ENCODE measurements at regions not wholly inside any gene's neighbourhood (a gene's known extent, or its start where the extent isn't known, plus 50 kb on each side); places are given as distances from the start of the nearest gene placed in this dataset.

DNA sequence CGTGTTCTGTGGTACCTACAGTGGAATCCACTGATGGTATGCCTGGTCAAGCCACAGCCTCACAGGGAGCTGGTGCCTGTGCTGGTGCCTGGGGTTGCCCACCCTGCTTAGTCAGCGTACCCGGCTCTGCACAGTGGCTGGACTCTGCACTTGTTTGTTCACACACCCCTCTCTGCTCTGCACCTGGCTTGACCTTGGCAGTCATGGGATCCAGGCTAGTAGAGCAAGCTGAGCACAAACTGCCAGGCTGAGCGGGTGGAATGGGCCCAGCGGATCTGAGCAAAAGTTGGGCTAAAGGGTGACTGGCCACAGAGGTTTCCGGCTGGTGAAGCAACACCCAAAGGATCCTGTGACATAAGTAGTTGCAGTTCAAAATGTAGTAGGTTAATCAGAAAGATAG, 163.5 kb downstream of the CDH19 start:
- Histone ChIP-seq H3K4me3 (ENCODE audit: insufficient read depth, low read length, poor library complexity, severe bottlenecking) (no peak overlapping the region), H3K79me2 (ENCODE audit: insufficient read depth, low read length) (no peaks in the 10 kb centered on the region), H3K4me2 (ENCODE audit: low read depth, low read length, poor library complexity, severe bottlenecking) (no peak overlapping the region), H3F3A (ENCODE audit: insufficient read depth) (no peaks in the 10 kb centered on the region), H3K9ac (ENCODE audit: low read length) (no peak overlapping the region), H2AFZ (ENCODE audit: low read depth, low read length, severe bottlenecking) (no peak overlapping the region), H3K36me3 (ENCODE audit: low read length) (no peaks in the 10 kb centered on the region), H3K9me3 (ENCODE audit: insufficient read depth, low read length) (no peaks in the 10 kb centered on the region), H4K20me1 (ENCODE audit: low read depth, low read length) (no peaks in the 10 kb centered on the region), H3K27ac (ENCODE audit: low read depth, low read length) (no peak overlapping the region), H3K27me3 (ENCODE audit: low read length) (no peaks in the 10 kb centered on the region), H3K9me2 (replicated peaks; ENCODE audit: insufficient read depth, low read length) (no peaks in the 10 kb centered on the region)
- TF ChIP-seq, protein P1, sequence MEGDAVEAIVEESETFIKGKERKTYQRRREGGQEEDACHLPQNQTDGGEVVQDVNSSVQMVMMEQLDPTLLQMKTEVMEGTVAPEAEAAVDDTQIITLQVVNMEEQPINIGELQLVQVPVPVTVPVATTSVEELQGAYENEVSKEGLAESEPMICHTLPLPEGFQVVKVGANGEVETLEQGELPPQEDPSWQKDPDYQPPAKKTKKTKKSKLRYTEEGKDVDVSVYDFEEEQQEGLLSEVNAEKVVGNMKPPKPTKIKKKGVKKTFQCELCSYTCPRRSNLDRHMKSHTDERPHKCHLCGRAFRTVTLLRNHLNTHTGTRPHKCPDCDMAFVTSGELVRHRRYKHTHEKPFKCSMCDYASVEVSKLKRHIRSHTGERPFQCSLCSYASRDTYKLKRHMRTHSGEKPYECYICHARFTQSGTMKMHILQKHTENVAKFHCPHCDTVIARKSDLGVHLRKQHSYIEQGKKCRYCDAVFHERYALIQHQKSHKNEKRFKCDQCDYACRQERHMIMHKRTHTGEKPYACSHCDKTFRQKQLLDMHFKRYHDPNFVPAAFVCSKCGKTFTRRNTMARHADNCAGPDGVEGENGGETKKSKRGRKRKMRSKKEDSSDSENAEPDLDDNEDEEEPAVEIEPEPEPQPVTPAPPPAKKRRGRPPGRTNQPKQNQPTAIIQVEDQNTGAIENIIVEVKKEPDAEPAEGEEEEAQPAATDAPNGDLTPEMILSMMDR (IDR thresholded peaks at IDR 0.05; ENCODE audit: insufficient read depth, low read length, poor library complexity, severe bottlenecking), result no peak
- no peak for TF ChIP-seq EZH2phosphoT487 (conservative IDR thresholded peaks at IDR 0.05; ENCODE audit: low read length)

DNA sequence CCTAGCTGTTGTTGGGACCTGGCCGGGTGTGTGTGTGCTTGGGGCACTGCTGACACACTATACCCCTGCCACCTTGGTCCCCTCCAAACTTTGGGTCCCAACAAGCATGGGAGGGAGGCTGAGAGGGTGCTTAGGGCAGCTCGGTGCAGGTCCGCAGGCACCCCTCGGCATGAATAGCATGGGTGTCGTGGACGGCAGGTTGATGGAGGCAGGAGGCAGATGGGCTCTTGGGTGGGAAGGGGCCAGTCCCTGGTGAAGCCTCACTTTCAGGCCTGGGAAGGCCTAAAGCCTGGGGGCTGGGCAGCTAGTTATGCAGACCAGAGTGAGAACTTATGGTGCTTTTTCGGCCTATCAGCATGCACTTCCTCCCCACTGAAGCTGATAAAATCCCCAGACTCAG, 164.2 kb downstream of the CDH19 start:
- no peaks in the 10 kb centered on the region for H3K9me2 ChIP-seq (replicated peaks; ENCODE audit: insufficient read depth, low read length)
- H3K27me3 ChIP-seq (ENCODE audit: low read length), result no peaks in the 10 kb centered on the region
- no peaks in the 10 kb centered on the region for H3K9me3 ChIP-seq (ENCODE audit: insufficient read depth, low read length)
- H3K4me3 ChIP-seq (ENCODE audit: insufficient read depth, low read length, poor library complexity, severe bottlenecking), result no peak overlapping the region
- H3K79me2 ChIP-seq (ENCODE audit: insufficient read depth, low read length), result no peaks in the 10 kb centered on the region
- no peaks in the 10 kb centered on the region for H3K36me3 ChIP-seq (ENCODE audit: low read length)
- no peak overlapping the region for H3K27ac ChIP-seq (ENCODE audit: low read depth, low read length)
- no peak overlapping the region for H3K9ac ChIP-seq (ENCODE audit: low read length)
- H3F3A ChIP-seq (ENCODE audit: insufficient read depth), result no peaks in the 10 kb centered on the region
- no peak overlapping the region for H2AFZ ChIP-seq (ENCODE audit: low read depth, low read length, severe bottlenecking)
- TF ChIP-seq EZH2phosphoT487 (conservative IDR thresholded peaks at IDR 0.05; ENCODE audit: low read length), result no peak
- no peak overlapping the region for H3K4me2 ChIP-seq (ENCODE audit: low read depth, low read length, poor library complexity, severe bottlenecking)
- no peaks in the 10 kb centered on the region for H4K20me1 ChIP-seq (ENCODE audit: low read depth, low read length)

DNA sequence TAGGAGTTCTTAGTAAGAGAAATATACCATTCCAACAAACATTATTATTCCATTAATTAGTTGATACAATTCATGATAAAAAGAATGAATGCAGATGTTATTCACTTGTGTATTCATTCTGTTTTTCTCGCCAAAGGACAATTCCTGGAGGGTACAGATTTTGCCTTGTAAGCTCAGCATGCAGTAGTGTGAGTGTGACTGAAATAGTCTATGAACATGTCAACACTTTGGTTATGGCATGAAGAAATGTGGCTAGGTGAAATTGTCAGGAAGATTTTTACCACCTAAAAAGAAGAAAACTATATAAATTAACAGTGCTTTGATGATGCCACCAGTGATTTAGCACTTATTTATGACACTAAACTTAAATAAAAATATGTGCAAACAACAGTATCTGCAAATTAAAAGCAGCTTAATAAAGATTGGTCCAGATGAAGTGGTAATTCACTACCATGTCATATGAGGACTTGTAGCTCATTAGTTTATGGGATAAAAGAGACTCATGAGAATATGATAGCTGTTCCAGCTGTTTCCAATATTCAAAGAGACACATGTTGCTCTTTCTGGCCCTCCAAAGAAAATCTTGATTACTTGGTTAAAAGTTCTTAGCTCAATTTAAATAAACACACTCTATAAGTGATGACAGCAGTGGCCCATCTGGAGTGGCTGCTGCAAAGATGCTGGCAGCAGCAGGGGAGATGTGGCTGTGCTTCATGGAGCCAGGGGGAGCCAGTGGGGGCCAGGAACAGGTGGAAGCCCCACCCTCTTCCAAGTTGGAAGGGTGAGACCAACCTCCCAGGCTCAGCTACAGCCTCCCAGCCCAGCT, 165.0 kb downstream of the CDH19 start:
- Histone ChIP-seq H4K20me1 (ENCODE audit: low read depth, low read length) (no peaks in the 10 kb centered on the region), H3K36me3 (ENCODE audit: low read length) (no peaks in the 10 kb centered on the region), H3K4me3 (ENCODE audit: insufficient read depth, low read length, poor library complexity, severe bottlenecking) (no peak overlapping the region), H3K4me2 (ENCODE audit: low read depth, low read length, poor library complexity, severe bottlenecking) (no peak overlapping the region), H3K27ac (ENCODE audit: low read depth, low read length) (no peak overlapping the region), H3F3A (ENCODE audit: insufficient read depth) (no peaks in the 10 kb centered on the region), H3K9me2 (replicated peaks; ENCODE audit: insufficient read depth, low read length) (no peaks in the 10 kb centered on the region), H3K9ac (ENCODE audit: low read length) (no peak overlapping the region), H3K79me2 (ENCODE audit: insufficient read depth, low read length) (no peaks in the 10 kb centered on the region), H3K9me3 (ENCODE audit: insufficient read depth, low read length) (no peaks in the 10 kb centered on the region), H3K27me3 (ENCODE audit: low read length) (no peaks in the 10 kb centered on the region), H2AFZ (ENCODE audit: low read depth, low read length, severe bottlenecking) (no peak overlapping the region)
- no peak for TF ChIP-seq EZH2phosphoT487 (conservative IDR thresholded peaks at IDR 0.05; ENCODE audit: low read length)
- TF ChIP-seq, protein P1 (IDR thresholded peaks at IDR 0.05; ENCODE audit: insufficient read depth, low read length, poor library complexity, severe bottlenecking), result no peak

DNA sequence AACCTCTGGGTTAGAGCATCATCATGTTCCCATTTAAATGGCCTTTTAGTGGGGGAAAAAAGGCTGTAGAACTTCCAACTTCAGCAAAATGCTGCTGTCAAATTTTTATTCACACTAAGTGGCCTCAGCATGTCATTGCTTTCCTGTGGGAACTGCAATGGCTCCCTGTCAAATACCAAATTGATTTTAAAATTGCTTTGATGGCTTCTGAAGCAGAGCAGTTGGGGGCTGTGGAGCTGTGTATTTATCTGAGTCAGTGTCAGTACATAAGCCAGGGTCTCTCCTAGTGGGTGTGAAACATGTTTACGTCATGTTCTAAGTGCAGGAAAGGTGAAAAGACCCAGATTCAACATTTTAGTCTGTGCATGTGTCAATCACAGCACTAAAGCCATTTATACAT, 171.3 kb downstream of the CDH19 start:
- H2AFZ ChIP-seq (ENCODE audit: low read depth, low read length, severe bottlenecking), result no peak overlapping the region
- H3K9me2 ChIP-seq (replicated peaks; ENCODE audit: insufficient read depth, low read length), result no peaks in the 10 kb centered on the region
- TF ChIP-seq EZH2phosphoT487 (conservative IDR thresholded peaks at IDR 0.05; ENCODE audit: low read length), result no peak
- TF ChIP-seq, protein P1 (IDR thresholded peaks at IDR 0.05; ENCODE audit: insufficient read depth, low read length, poor library complexity, severe bottlenecking), result no peak
- H3K36me3 ChIP-seq (ENCODE audit: low read length), result no peaks in the 10 kb centered on the region
- H3K79me2 ChIP-seq (ENCODE audit: insufficient read depth, low read length), result no peaks in the 10 kb centered on the region
- H3K27ac ChIP-seq (ENCODE audit: low read depth, low read length), result no peak overlapping the region
- no peak overlapping the region for H3K4me3 ChIP-seq (ENCODE audit: insufficient read depth, low read length, poor library complexity, severe bottlenecking)
- no peaks in the 10 kb centered on the region for H4K20me1 ChIP-seq (ENCODE audit: low read depth, low read length)
- H3K27me3 ChIP-seq (ENCODE audit: low read length), result no peaks in the 10 kb centered on the region
- no peak overlapping the region for H3K9ac ChIP-seq (ENCODE audit: low read length)
- H3F3A ChIP-seq (ENCODE audit: insufficient read depth), result no peaks in the 10 kb centered on the region
- H3K4me2 ChIP-seq (ENCODE audit: low read depth, low read length, poor library complexity, severe bottlenecking), result no peak overlapping the region
- no peaks in the 10 kb centered on the region for H3K9me3 ChIP-seq (ENCODE audit: insufficient read depth, low read length)
